Fibroblast of pulmonary artery (primary cell): ENCODE measurements at regions not wholly inside any gene's neighbourhood (a gene's known extent, or its start where the extent isn't known, plus 50 kb on each side); places are given as distances from the start of the nearest gene placed in this dataset.
A peak's percentile ranks its signal among the peaks of the same experiment; 100 is the strongest.
"Not testable (repeated sequence)": the region's sequence is repeated elsewhere in the genome, so short reads cannot be mapped to it uniquely, and the experiment has no call there.

Experiments used
- DNase-seq: peaks from one replicate; pipeline ENCODE4 v3.0.0-alpha.2; 2010; ENCODE audit warnings: low read depth
- H3K4me3 ChIP-seq: replicated peaks from 2 replicates; pipeline ENCODE4 v1.5.1; 2011; ENCODE audit warnings: low read depth, mild to moderate bottlenecking, control low read depth, low read length, moderate library complexity
- TF ChIP-seq, protein P1 (sequence below): IDR thresholded peaks from 2 replicates; pipeline ENCODE4 v1.5.1; 2011; ENCODE audit warnings: mild to moderate bottlenecking, control low read depth, low read length, inconsistent platforms; ENCODE audit errors: missing control alignments

DNA sequence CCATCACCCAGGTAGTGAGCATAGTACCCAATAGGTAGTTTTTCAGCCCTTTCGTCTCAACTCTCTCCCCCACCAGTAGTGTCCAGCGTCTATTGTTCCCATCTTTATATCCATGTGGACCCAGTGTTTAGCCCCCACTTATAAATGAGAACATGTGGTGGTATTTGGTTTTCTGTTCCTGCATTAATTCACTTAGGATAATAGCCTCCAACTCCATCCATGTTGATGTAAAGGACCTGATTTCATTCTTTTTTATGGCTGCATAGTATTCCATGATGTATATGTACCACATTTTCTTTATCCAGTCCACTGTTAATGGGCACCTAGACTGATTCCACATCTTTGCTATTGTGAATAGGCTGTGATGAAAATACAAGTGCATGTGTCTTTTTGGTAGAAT is 51.3 kb downstream of the NACA2 start:
- DNase-seq, H3K4me3 ChIP-seq: not testable (repeated sequence)

DNA sequence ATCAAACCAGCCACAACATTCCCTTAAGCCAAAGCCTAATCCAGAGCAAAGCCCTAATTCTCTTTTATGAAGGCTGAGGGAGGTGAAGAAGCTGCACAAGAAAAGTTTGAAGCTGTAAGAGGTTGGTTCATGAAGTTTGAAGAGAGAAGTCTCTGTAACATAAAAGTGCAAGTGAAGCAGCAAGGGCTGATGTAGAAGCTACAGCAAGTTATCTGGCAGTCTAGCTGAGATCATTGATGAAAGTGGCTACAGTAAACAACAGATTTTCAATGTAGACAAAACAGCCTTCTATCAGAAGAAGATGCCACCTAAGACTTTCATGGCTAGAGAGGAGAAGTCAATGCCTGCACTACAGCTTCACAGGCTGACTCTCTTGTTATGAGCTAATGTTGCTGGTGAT is 52.5 kb downstream of the NACA2 start:
- no peak overlapping the region for H3K4me3 ChIP-seq
- no peak for DNase-seq
- TF ChIP-seq, protein P1, sequence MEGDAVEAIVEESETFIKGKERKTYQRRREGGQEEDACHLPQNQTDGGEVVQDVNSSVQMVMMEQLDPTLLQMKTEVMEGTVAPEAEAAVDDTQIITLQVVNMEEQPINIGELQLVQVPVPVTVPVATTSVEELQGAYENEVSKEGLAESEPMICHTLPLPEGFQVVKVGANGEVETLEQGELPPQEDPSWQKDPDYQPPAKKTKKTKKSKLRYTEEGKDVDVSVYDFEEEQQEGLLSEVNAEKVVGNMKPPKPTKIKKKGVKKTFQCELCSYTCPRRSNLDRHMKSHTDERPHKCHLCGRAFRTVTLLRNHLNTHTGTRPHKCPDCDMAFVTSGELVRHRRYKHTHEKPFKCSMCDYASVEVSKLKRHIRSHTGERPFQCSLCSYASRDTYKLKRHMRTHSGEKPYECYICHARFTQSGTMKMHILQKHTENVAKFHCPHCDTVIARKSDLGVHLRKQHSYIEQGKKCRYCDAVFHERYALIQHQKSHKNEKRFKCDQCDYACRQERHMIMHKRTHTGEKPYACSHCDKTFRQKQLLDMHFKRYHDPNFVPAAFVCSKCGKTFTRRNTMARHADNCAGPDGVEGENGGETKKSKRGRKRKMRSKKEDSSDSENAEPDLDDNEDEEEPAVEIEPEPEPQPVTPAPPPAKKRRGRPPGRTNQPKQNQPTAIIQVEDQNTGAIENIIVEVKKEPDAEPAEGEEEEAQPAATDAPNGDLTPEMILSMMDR, result no peak

DNA sequence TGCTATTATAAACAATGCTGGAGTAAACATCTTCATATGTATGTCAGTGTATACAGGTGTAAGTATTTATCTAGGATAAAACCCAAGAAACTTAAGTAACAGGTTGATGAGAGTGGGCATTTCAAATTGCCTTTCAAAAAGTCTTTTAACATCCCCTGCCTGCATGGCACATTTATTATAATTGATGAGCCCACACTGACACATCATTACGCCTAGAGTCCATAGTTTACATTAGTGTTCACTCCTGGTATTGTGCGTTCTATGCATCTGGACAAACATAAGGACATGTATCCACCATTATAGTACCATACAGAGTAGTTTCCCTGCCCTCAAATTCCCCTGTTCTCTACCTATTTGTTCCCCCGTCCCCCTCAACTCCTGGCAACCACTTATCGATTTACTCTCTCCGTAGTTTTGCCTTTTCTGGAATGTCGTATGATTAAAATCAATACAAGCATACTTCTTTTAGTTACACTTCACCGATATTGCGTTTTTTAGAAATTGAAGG is 53.7 kb downstream of the NACA2 start:
- H3K4me3 ChIP-seq, result no peak overlapping the region
- no peak for DNase-seq
- TF ChIP-seq, protein P1, result no peak

DNA sequence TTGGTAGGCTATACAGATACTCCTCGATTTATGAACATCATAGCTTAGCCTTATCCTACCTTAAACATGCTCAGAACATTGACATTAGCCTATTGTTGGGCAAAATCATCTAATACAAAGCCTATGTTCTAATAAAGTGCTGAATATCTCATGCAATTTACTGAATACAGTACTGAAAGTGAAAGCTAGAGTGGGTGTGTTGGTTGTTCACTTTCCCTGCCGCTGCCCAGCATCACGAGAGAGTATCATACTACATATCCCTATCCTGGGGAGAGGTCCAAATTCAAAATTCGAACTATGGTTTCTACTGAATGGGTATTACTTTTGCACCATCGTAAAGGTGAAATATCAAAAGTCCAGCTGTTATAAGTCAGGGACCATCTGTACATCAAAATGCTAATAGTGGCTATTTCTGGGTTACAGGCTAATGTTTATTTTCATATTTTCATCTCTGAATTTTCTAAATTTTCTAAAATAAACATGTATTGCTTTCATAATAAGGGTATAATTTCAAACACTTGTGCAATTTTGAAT is 54.5 kb downstream of the NACA2 start:
- TF ChIP-seq, protein P1, result no peak
- H3K4me3 ChIP-seq, result peak overlapping the region; percentile 21
- peak; percentile 1 for DNase-seq
